SKM-1 (cell line): ENCODE measurements at regions not wholly inside any gene's neighbourhood (a gene's known extent, or its start where the extent isn't known, plus 50 kb on each side); places are given as distances from the start of the nearest gene placed in this dataset.

Source experiments
- DNase-seq: peaks from one replicate; lab custom pipeline; 2025; ENCODE audit not compliant: unreplicated experiment; lab: John Stamatoyannopoulos, UW

DNA sequence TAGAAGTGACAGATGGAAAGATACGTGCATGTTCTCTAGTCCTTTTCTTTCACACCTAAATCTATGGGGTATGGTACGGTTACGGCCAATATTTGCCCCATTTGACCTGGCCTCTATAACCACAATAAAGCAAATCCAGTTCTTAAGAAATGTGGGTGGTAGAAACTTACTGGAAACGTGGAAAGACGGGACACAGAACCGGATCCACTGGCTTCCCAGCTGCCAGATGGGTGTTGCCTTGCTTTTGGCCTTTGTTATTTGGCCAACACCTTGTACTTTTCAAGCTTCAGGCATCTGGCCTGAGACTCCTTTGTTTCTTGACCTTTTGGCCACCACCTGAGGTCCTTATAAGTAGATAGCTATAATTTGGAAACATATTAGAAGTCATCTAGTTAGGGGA is 635.9 kb downstream of the SLC4A3 start:
- DNase-seq = no peak

DNA sequence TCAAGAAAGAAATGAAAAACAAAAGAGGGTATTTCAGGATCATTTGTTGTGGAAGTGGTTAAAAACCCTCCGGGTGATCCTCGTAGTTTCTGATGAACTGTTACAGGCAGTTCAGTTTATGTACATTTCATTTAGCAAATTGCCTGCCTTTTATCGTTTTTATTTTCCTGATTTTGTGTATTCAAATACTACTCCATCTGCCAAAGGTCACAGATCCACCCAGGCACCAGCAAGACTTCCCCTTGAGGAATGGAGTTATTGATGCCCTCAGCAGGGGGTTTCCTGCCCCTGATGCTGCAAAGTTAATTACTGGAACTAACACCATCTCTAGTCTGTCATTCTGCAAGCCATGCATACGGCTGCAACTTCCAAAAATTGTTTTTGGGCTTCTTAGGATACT is 641.9 kb downstream of the SLC4A3 start:
- DNase-seq = no peak

DNA sequence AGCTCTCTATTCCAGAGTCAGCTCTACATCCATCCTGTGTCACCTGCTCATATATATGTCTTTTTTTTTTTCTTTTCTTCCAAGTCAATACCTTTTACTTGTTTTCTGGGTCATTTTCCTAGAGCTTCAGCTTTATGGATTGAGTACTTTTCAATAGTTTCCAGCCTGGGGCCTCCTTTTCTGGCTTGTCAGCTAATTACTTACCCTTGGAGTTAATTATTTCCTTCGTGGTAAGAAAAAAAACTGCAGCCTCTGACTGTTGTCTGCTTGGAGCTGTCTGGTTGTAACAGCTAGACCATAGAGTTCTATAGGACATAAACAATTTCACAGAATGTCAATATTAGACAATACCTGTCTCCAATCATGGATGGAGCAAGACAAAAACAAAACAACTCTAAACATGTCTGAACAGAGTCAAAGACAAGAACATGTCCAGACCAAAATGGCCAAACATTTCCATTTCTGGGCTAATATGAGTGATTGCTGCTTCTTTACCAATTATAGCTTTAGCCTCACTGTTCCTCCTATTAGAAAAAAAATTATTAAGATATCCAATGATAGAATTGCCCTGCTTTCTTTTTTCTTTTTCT is 643.1 kb downstream of the SLC4A3 start:
- DNase-seq = no peak

DNA sequence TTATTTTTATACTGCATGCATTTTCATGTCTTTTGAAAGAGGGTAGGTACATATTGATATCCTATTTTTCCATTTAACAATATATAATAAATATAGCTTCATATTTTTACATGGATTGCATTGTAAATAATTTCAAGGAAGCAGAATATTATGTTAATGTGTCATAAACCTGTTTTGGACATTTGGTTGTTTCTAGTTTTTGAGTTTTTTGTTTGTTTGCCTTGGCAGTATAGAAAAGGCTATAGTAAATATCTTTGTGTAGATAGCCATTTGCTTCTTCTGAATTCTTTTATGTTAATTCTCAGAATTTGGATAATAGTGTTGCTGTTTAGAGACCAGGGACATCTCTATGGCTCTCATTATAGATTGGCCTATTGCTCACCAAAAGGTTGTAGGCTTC is 645.2 kb downstream of the SLC4A3 start:
- no peak for DNase-seq

DNA sequence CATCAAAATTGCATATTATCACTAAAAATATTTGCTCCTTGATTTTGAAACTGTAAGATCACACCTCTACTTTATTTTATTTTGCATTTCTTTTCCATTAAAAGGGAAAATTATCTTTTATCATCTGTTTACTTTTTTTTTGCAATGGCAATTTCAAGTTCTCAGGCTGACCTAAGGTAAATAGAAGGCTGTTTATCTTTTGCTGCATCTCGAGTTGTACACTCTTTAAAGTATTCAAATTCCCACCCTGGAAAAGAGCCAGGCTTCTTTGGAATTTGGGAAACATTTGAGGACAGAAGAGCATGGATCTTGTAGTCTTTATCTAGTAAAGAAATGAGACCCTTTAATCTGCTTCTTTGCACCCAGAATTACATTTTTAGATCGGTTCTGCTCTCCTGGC is 645.7 kb downstream of the SLC4A3 start:
- no peak for DNase-seq

DNA sequence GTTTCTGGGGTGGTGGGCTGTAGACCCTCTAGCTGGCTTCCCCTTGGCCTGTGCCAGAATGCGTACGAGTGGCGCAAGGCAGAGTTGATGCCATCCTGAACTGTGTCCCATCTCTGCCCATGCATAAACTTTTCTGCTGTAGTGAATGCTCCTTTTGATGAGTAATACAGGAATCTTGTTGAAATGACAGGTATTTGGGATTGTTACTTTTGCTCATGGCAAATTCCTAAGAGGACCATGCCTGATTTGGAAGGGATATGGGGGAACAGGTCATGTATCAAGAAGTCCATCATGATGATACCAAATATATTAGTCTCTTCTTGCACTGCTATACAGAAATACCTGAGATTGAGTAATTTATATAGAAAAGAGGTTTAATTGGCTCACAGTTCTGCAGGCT is 648.0 kb downstream of the SLC4A3 start:
- DNase-seq = no peak

DNA sequence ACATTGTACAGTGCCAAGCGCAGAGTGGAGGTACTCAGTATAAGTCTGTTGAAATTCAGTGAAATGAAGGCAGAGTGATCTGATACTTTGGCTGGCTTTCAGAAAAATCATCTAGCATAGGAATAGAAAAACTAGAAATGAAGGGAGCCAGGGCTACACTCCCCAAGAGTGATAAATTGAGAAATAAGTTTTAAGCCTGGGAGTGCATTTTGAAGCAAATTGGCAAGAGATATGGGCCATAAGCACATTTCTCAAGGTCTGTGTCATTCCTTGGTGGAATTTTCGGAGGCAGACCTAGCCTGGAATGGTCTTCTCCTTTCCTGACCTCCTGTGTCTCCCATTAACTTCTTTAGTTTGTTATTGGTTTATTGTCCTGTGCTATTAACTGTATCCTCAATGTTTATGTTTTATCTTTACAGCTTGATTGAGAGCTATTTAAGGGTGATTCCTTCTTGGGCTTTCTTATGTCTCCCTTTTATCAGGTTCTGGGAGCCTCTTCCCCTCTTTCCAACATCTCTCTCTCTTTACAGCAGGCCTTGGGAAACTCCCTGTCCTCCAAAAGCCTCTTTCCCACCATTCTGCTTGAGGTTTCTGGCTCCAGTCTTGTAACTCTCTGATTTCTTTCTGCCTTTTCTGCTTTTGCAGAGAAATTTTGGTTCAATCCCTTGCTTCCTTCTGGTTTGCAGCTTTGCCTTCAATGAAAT is 649.5 kb downstream of the SLC4A3 start:
- no peak for DNase-seq

DNA sequence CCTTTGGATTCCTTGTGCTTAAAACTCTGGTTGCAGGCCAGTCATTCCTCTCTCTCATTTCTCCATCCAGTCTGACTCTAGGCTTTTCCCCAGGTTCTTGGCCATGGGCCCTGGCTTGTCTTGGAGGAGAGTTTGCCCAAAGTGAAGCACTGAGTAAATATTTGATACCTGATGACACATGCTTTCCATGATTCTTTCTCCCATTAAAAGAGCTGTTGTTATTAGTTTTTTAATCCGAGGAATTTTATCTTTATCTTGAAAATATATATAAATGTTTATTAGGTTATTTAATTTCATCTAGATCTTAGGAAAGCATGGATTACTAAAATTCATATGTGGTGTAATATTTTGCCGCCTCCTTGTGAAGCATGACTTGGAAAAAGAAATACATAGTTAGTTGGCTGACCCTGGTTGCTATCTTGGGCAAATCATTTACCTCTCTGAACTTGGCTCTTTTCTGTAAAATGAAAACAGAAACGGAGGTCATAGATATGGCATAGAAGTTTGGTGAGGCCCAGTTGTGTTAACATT is 650.1 kb downstream of the SLC4A3 start:
- no peak for DNase-seq

DNA sequence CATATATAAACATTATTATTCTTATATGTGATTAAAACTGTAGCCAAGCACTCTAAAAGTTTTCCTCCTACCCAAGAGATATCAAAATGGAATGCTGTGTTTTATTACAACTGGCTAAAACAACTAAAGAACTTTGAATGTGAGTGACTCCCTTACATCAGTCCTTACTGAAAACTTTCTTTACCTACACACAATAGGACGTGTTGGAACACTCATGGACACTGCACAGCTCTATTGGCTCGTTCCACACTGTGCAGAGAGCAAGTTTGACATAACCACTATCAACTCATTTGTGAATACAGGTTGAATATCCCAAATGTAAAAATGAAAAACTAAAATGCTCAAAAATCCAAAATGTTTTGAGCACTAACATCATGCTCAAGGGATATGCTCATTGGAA is 650.6 kb downstream of the SLC4A3 start:
- no peak for DNase-seq

DNA sequence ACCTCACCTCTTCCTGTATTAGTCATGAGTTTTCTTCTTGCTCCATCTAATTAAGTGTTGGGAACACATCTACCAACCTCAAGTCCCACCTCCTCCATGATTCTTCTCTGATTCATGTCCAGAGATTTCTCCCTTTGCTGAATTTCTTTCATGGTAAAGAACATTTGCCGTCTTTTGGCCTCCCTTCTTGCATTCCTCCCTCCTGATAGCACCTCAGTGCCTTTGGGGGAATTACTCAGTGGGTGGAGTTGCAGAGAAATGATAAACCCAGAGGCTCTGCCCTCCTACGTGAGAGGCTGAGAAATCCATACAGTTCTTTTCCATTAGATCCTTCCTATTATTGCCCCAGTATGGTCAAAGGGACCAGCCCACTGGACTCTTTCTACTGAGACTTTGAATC is 651.9 kb downstream of the SLC4A3 start:
- DNase-seq = no peak

DNA sequence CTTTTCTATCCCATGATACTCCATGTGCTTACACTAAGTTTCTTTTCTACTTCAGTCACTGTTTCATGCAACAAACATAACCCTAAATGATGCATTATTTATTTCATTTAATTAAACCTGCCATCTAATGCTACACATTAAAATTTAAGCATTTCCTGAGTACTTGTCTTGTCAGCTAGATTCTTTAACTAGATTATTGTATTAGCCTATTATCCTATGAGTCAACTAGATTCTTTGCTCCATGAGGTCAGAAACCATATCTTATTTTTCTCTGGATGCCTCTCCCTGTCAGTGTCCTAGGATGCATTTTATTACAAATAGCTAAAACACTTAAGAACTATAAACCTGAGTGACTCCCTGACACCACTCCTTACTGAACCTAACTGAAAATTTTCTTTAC is 652.4 kb downstream of the SLC4A3 start:
- no peak for DNase-seq

DNA sequence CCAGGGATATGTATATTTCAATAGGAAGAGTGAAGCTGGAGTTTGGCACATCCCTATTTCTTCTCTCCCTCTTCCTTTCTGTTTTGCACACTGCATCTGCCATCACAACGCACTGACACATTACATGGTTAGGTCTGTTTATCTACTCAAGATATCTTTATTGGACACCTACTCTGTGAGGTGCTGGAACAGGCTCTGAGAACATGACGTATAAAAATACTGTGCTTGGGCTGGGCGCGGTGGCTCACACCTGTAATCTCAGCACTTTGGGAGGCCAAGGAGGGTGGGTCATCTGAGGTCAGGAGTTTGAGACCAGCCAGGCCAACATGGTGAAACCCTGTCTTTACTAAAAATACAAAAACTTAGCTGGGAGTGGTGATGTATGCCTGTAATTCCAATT is 653.3 kb downstream of the SLC4A3 start:
- no peak for DNase-seq

DNA sequence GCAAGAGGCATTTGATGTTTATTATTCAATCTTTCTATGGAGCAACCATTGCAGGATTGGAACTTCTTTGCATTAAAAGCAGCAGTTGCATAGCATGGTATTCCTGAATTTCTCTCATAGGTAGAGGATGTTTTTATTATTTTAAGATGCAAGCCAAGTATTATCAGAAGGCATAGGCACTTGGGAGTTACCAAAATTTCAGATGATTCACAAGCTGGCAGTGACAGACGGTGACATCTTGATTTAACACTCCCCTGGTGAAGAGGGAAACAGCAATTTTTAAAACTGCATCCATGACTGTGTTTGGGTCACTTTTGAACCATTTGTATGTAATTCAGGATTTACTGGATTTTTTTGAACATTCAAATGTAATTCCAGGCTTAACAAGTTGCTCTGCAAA is 654.3 kb downstream of the SLC4A3 start:
- DNase-seq = no peak

DNA sequence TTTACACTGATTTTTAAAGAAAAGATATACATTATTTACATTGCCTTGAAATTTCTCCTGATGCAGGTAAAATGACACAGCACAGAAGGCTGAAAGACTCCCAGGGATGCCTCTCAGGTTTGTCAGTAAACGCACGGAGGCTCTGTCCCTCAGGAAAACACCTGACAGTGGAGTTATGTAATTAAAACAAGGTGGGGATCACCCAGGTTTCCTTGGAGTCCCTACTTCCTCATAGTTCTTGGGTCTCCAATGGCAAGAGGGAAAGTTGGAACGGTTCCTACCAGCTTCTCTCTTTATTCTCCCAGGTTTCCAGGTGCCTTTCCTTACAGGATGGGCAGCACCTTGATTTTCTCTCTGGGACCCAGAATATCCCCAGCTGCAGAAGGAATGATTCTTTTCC is 654.8 kb downstream of the SLC4A3 start:
- no peak for DNase-seq

DNA sequence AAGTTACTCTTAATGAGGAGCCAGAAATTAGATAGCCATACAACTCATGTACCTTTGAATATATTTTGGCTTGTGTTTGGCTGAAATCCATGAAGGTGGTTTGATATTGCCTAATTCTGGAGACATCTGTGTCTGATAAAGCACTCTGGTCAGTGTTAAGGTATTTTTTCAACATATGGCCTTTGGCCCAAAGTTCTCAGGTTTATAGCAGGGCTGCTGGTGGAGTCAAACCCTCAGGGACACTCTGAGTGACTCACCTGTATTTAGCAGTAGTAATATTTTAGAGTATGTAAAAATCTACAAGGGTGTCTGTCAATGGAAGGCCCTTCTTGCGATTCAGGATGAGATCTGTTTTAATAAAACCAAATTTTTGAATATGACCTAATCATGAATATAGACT is 666.5 kb downstream of the SLC4A3 start:
- DNase-seq = no peak

DNA sequence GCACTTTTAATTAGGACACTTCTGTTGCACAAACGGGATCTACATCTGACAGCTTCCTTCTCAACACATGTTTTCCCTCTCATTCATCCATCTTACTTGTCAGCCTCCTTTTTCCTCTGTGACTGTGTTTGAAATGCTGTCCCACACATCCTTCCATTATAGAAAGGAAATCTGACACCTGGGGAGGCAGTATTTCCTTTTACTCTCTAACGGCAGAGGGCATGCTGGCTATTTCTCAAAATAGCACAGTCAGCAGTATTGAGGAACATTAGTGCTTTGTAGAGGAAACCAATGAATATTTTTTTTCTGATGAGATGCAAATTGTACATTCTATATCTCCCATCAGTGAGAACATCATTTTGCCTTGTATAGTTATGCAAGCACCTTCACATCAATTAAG is 668.7 kb downstream of the SLC4A3 start:
- DNase-seq = no peak

DNA sequence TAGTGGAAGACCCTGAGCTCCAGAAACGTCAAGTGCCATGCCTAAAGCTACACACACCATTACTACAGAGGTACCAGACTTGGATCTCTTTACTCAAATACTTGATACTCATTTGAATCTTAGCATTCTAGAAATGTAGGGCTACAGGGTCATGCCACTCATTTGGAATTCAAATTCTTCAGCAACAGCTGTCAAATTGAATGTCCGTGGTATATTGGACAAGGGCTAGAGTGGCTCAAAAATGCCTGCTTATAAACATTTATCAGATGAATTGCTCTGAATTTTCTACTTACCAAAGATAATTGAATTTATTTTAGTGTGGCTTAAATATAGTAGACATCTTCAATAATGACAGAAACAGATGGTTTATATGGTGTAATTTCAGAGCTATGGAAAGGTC is 669.7 kb downstream of the SLC4A3 start:
- DNase-seq = no peak

DNA sequence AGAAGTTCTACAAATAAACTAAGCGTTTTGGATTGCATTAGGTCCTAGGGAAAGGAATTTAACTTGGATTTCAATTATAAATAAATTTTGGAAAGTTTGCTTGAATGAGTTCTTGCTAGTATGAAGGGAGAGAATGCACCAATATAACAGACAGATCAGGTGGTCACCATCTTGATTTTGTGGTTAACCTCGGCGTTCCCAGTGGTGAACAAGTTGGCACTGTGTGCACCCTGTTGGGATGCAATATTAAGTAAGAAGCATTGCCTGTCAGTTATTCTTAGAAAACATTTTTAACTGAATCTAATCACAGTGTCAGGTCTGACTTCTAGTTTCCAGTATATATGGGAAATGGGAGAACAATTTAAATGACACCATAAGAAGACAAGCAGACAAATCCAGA is 673.4 kb downstream of the SLC4A3 start:
- no peak for DNase-seq

DNA sequence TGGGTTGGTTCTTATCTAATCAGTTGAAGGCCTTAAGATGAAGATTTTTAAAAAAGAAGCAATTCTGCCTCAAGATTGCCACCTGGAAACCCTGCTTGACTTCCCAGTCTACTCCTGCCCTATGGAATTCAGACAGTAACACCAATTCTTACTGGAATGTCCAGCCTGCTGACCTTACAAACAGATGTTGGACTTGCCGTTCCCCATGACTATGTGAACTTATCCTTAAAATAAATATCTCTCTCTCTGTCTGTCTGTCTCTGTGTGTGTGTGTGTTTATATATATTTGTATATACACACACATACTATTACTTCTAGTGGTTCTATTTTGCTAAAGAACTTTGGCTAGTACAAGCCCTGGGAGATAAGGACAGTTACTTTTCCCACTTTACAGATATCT is 675.3 kb downstream of the SLC4A3 start:
- DNase-seq = no peak

DNA sequence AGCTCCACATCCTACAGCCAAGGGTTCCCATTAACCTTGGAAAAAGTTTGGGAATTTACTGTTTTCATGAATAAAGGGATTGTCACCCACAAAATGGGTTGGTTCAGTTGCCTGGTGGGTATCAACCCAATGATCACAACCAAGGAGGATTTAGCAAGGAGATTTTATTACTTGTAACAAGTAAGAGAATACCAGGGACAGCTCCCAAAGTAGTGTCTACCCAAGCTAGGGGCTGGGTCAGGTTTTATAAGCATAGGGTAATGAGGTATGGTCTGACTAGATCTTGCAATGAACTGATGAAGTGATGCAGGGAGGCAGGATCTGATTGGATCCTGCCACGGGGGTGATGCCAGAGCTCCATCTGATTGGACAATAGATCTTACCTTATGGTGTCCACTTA is 681.8 kb downstream of the SLC4A3 start:
- DNase-seq = no peak

DNA sequence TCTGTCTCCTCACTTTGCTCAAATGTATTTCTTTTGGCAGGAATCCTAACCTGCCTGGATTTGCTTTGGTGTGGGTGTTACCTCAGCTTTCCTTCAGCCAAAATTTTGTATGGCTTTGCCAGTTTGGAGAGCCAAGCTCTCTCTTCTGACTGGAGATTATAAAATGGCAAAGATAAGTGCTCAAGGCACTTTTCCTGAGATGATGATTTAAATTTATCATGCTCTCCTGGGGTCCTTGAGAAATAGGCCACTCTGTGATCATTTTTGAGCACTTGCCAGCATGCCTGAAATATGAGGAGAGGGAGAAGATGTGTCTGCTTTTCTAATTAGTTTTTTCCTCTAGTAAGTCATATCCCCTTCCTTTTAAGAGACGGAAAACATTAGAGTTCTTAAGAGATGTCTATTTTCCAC is 683.0 kb downstream of the SLC4A3 start:
- DNase-seq = no peak

DNA sequence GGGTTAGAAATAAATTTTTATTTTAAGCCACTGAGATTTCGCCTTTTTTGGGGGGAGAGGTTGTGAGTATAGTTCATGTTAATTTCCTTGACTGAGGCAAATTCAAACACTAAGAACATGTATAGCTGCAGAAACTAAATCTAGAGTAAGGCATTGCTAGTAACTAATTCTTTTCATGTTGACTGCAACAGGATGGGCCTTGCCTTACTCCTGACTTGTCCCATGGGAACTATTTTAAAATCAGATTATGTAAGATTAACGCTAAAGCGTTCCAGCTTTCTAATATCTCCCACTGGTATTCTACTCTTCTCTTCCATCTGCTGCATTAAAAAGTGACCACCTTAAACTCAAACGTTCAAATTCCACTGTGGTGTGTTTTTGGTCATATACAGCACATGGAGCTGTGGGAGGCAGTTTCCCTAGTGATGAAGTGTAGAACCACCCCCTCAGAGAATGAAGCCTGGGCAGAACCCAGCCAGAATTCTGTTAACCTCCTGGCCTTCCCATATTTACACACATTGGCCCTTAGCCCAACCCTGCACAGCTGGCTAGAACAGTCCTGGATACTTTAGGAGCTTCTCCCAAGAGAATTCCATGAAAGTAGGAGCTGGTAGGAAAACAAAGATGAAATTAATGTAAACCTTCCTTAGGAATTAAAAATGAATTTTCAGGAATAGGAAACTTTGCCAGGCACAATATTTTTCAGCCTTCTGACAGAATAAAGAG is 687.8 kb downstream of the SLC4A3 start:
- DNase-seq = no peak
